GM23248 (cell line): ENCODE measurements at regions not wholly inside any gene's neighbourhood (a gene's known extent, or its start where the extent isn't known, plus 50 kb on each side); places are given as distances from the start of the nearest gene placed in this dataset.

Experiments
- DNase-seq: peaks from one replicate; pipeline ENCODE4 v3.0.0-alpha.2; 2015
- H2AFZ ChIP-seq: fragments of 200-600 bp; sonication (generic); 2 replicates; pipeline ENCODE4 v1.6.1; 2016; ENCODE audit warnings: antibody characterized with exemption
- H3F3A ChIP-seq: fragments of 200-600 bp; sonication (generic); 2 replicates; pipeline ENCODE4 v1.6.1; 2016; ENCODE audit warnings: mild to moderate bottlenecking, antibody characterized with exemption, mixed run types; ENCODE audit not compliant: insufficient read depth
- H3K27ac ChIP-seq: fragments of 200-600 bp; sonication (generic); 2 replicates; pipeline ENCODE4 v1.5.1; 2016; ENCODE audit warnings: mild to moderate bottlenecking
- H3K27me3 ChIP-seq: fragments of 200-600 bp; sonication (generic); replicated peaks from 2 replicates; pipeline ENCODE4 v1.6.1; 2016; ENCODE audit warnings: mild to moderate bottlenecking; ENCODE audit not compliant: insufficient read depth
- H3K36me3 ChIP-seq: fragments of 200-600 bp; sonication (generic); 2 replicates; pipeline ENCODE4 v1.6.1; 2016; ENCODE audit warnings: low read depth, mild to moderate bottlenecking
- H3K4me1 ChIP-seq: fragments of 200-600 bp; sonication (generic); 2 replicates; pipeline ENCODE4 v1.6.1; 2016; ENCODE audit warnings: mild to moderate bottlenecking; ENCODE audit not compliant: insufficient read depth
- H3K4me2 ChIP-seq: fragments of 200-600 bp; sonication (generic); one replicate; pipeline ENCODE4 v1.6.1; 2016; ENCODE audit warnings: mild to moderate bottlenecking; ENCODE audit not compliant: unreplicated experiment
- H3K4me3 ChIP-seq: fragments of 200-600 bp; sonication (generic); 2 replicates; pipeline ENCODE4 v1.5.1; 2016; ENCODE audit warnings: mild to moderate bottlenecking
- H3K79me2 ChIP-seq: fragments of 200-600 bp; sonication (generic); 2 replicates; pipeline ENCODE4 v1.6.1; 2016; ENCODE audit warnings: mild to moderate bottlenecking; ENCODE audit not compliant: insufficient read depth
- H3K9ac ChIP-seq: fragments of 200-600 bp; sonication (generic); 2 replicates; pipeline ENCODE4 v1.6.1; 2016; ENCODE audit warnings: mild to moderate bottlenecking
- H3K9me2 ChIP-seq: fragments of 200-600 bp; sonication (generic); 2 replicates; pipeline ENCODE4 v1.6.1; 2016; ENCODE audit warnings: mixed run types, mild to moderate bottlenecking, moderate library complexity; ENCODE audit not compliant: insufficient read depth
- H3K9me3 ChIP-seq: fragments of 200-600 bp; sonication (generic); one replicate; pipeline ENCODE4 v1.6.1; 2017; ENCODE audit warnings: low read depth
- H4K20me1 ChIP-seq: fragments of 200-600 bp; sonication (generic); 2 replicates; pipeline ENCODE4 v1.6.0; 2016; ENCODE audit not compliant: insufficient read depth
- EZH2 ChIP-seq: fragments of 200-600 bp; sonication (generic); IDR thresholded peaks from 2 replicates; pipeline ENCODE4 v1.6.1; 2018; ENCODE audit warnings: antibody characterized with exemption, mild to moderate bottlenecking; ENCODE audit not compliant: insufficient read depth, poor library complexity, severe bottlenecking
- EZH2phosphoT487 ChIP-seq: fragments of 200-600 bp; sonication (generic); IDR thresholded peaks from 2 replicates; pipeline ENCODE4 v1.6.1; 2018; ENCODE audit warnings: antibody characterized with exemption, moderate library complexity, mild to moderate bottlenecking, low read depth; ENCODE audit not compliant: insufficient read depth
- WGBS, 2 experiments: methylation state at CpG; one replicate each; pipeline ENCODE4 v1.1.6; 2015 to 2017; ENCODE audit warnings: low lambda C conversion rate in 2 of 2, low coverage in 1 of 2; ENCODE audit errors: missing lambda C conversion rate in 2 of 2; 5-methylcytosine and 5-hydroxymethylcytosine counted together
- in situ Hi-C: fragments of 300-500 bp; cut with MboI; formaldehyde crosslinking; loops from 2 replicates; pipeline ENCODE4 v1.15.0; 2020

GRCh38 chr16:22614271-22614947, 103.7 kb downstream of the NPIPB5 start:
- Histone ChIP-seq H3K4me3 (no peak overlapping the region), H3K27me3 (0 out of 2 replicates have a peak, but pooled peaks cover 7% of the 10 kb centered on the region), H3K9me2 (no peaks in the 10 kb centered on the region), H3F3A (no peaks in the 10 kb centered on the region), H3K9ac (no peak overlapping the region), H3K27ac (no peak overlapping the region), H4K20me1 (no peaks in the 10 kb centered on the region), H3K36me3 (no peaks in the 10 kb centered on the region), H2AFZ (no peak overlapping the region), H3K9me3 (no peaks in the 10 kb centered on the region), H3K4me1 (no peaks in the 10 kb centered on the region), H3K4me2 (no peak overlapping the region), H3K79me2 (no peaks in the 10 kb centered on the region)
- TF ChIP-seq EZH2phosphoT487 (no peak), EZH2 (no peak)
- no peak for DNase-seq
- 56% methylated on average over 6 of the region's 6 CpGs for WGBS, 2 experiments
- in situ Hi-C loops, result no loop called here

GRCh38 chr16:22618842-22619241, 108.2 kb downstream of the NPIPB5 start:
- Histone ChIP-seq H3F3A (no peaks in the 10 kb centered on the region), H4K20me1 (no peaks in the 10 kb centered on the region), H3K9me3 (no peaks in the 10 kb centered on the region), H3K9ac (no peak overlapping the region), H3K4me1 (no peaks in the 10 kb centered on the region), H3K9me2 (no peaks in the 10 kb centered on the region), H3K79me2 (no peaks in the 10 kb centered on the region), H3K27me3 (0 out of 2 replicates have a peak, but pooled peaks cover 6% of the 10 kb centered on the region), H2AFZ (no peak overlapping the region), H3K4me3 (no peak overlapping the region), H3K36me3 (no peaks in the 10 kb centered on the region), H3K4me2 (no peak overlapping the region), H3K27ac (no peak overlapping the region)
- DNase-seq, result no peak
- TF ChIP-seq EZH2 (no peak), EZH2phosphoT487 (no peak)
- WGBS, 2 experiments, result 72 to 73% methylated on average over 5 of the region's 5 CpGs
- in situ Hi-C loops, result no loop called here

GRCh38 chr16:22621586-22622155, 111.0 kb downstream of the NPIPB5 start:
- Histone ChIP-seq H3K4me3 (no peak overlapping the region), H3K4me1 (no peaks in the 10 kb centered on the region), H3K27me3 (peaks cover 18% of the 10 kb centered on the region), H3K9me3 (no peaks in the 10 kb centered on the region), H4K20me1 (no peaks in the 10 kb centered on the region), H3K36me3 (no peaks in the 10 kb centered on the region), H2AFZ (no peak overlapping the region), H3K9ac (no peak overlapping the region), H3K79me2 (no peaks in the 10 kb centered on the region), H3F3A (no peaks in the 10 kb centered on the region), H3K27ac (no peak overlapping the region), H3K9me2 (no peaks in the 10 kb centered on the region), H3K4me2 (no peak overlapping the region)
- WGBS, 2 experiments, result 29 to 30% methylated on average over 7 of the region's 7 CpGs
- TF ChIP-seq EZH2 (no peak), EZH2phosphoT487 (no peak)
- DNase-seq, result no peak
- in situ Hi-C loops, result no loop called here

GRCh38 chr16:22622703-22623102, 112.0 kb downstream of the NPIPB5 start:
- no peaks in the 10 kb centered on the region for H4K20me1 ChIP-seq
- H3K9me3 ChIP-seq, result no peaks in the 10 kb centered on the region
- H2AFZ ChIP-seq, result no peak overlapping the region
- TF ChIP-seq EZH2 (no peak), EZH2phosphoT487 (no peak)
- no peak overlapping the region for H3K4me2 ChIP-seq
- no peak for DNase-seq
- no peaks in the 10 kb centered on the region for H3K4me1 ChIP-seq
- H3K79me2 ChIP-seq, result no peaks in the 10 kb centered on the region
- H3F3A ChIP-seq, result no peaks in the 10 kb centered on the region
- H3K4me3 ChIP-seq, result no peak overlapping the region
- H3K27ac ChIP-seq, result no peak overlapping the region
- in situ Hi-C loops, result no loop called here
- no peak overlapping the region for H3K9ac ChIP-seq
- WGBS, 2 experiments, result 55% methylated on average over 5 of the region's 5 CpGs
- peaks cover 18% of the 10 kb centered on the region for H3K27me3 ChIP-seq
- no peaks in the 10 kb centered on the region for H3K9me2 ChIP-seq
- no peaks in the 10 kb centered on the region for H3K36me3 ChIP-seq
